Common myeloid progenitor, CD34-positive (primary cell): ENCODE measurements at regions not wholly inside any gene's neighbourhood (a gene's known extent, or its start where the extent isn't known, plus 50 kb on each side); places are given as distances from the start of the nearest gene placed in this dataset.

Experiments used
- CTCF ChIA-PET: fragments of 350-600 bp; sonication (Branson Sonifier 250); formaldehyde crosslinking; loops from one replicate; lab custom pipeline; 2021; ENCODE audit warnings: antibody characterized with exemption; lab: Charles Lee
- POLR2A ChIA-PET: fragments of 350-600 bp; sonication (Branson Sonifier 250); formaldehyde crosslinking; loops from one replicate; lab custom pipeline; 2021; ENCODE audit warnings: antibody characterized with exemption; lab: Charles Lee
- DNase-seq, 3 donors: peaks; one replicate each; pipeline versions ENCODE4 v3.0.0 to v3.0.0-alpha.2; 2013
- H3K27ac ChIP-seq, 2 experiments: 1 replicate in 1 of 2; 2 replicates in 1 of 2; pipeline ENCODE4 v1.7.0; 2013; ENCODE audit warnings: inconsistent platforms in 2 of 2, low read length in 2 of 2, mild to moderate bottlenecking in 2 of 2, low read depth in 1 of 2, moderate library complexity in 1 of 2; ENCODE audit not compliant: severe bottlenecking in 2 of 2, insufficient read depth in 1 of 2, poor library complexity in 1 of 2
- H3K27me3 ChIP-seq, 5 experiments: replicated peaks in 2 of 5; 1 replicate in 3 of 5; 2 replicates in 2 of 5; pipeline versions ENCODE4 v1.6.1 to v1.7.0; 2013; ENCODE audit warnings: low read length in 4 of 5, mild to moderate bottlenecking in 2 of 5, moderate library complexity in 2 of 5, inconsistent platforms in 1 of 5; ENCODE audit not compliant: insufficient read depth in 5 of 5, control insufficient read depth in 4 of 5
- H3K36me3 ChIP-seq, 4 experiments: 1 replicate in 2 of 4; 2 replicates in 2 of 4; pipeline versions ENCODE4 v1.6.1 to v1.7.0; 2013; ENCODE audit warnings: low read length in 3 of 4, control low read depth in 1 of 4, mild to moderate bottlenecking in 1 of 4; ENCODE audit not compliant: control insufficient read depth in 4 of 4, insufficient read depth in 4 of 4
- H3K4me1 ChIP-seq, 4 experiments: 1 replicate in 3 of 4; 2 replicates in 1 of 4; pipeline versions ENCODE4 v1.6.1 to v1.7.1; 2013; ENCODE audit warnings: low read length in 3 of 4, mild to moderate bottlenecking in 3 of 4, control low read depth in 1 of 4, inconsistent platforms in 1 of 4, moderate library complexity in 1 of 4; ENCODE audit not compliant: control insufficient read depth in 4 of 4, insufficient read depth in 4 of 4; ENCODE audit errors: control extremely low read depth in 1 of 4
- H3K4me3 ChIP-seq, 7 experiments: 1 replicate in 4 of 7; 2 replicates in 3 of 7; pipeline versions ENCODE4 v1.5.1 to v1.7.0; 2013; ENCODE audit warnings: mild to moderate bottlenecking in 7 of 7, low read length in 6 of 7, moderate library complexity in 6 of 7, inconsistent platforms in 2 of 7, low read depth in 2 of 7, control low read depth in 1 of 7; ENCODE audit not compliant: insufficient read depth in 4 of 7, control insufficient read depth in 1 of 7; ENCODE audit errors: extremely low read depth in 1 of 7
- H3K9me3 ChIP-seq, 5 experiments: 1 replicate in 4 of 5; 2 replicates in 1 of 5; pipeline versions ENCODE4 v1.6.1 to v1.7.1; 2013; ENCODE audit warnings: low read length in 4 of 5, mild to moderate bottlenecking in 2 of 5, inconsistent platforms in 1 of 5, low read depth in 1 of 5, moderate library complexity in 1 of 5; ENCODE audit not compliant: control insufficient read depth in 4 of 5, insufficient read depth in 2 of 5; ENCODE audit errors: control extremely low read depth in 1 of 5
- WGBS: methylation state at CpG from one replicate; pipeline ENCODE4 v1.1.5; 2013; ENCODE audit not compliant: insufficient coverage; 5-methylcytosine and 5-hydroxymethylcytosine counted together

- WGBS: 96% methylated on average over 9 of the region's 9 CpGs
- Histone ChIP-seq H3K27ac (no peak overlapping the region), H3K9me3 (peaks cover 0 to 8% (median 0%) of the 10 kb centered on the region in 5 experiments), H3K4me1 (peaks cover 0 to 11% (median 8%) of the 10 kb centered on the region in 4 experiments), H3K27me3 (no peaks in the 10 kb centered on the region), H3K36me3 (no peaks in the 10 kb centered on the region), H3K4me3 (no peak overlapping the region)
- ChIA-PET CTCF (no interaction called here), POLR2A (no interaction called here)
- DNase-seq: no peak
Observed at GRCh38 chr14:101102875-101103274, 199.4 kb upstream of the RTL1 start.

- H3K4me3 ChIP-seq: no peak overlapping the region
- 96% methylated on average over 23 of the region's 26 CpGs for WGBS
- H3K27ac ChIP-seq: no peak overlapping the region
- ChIA-PET POLR2A (no interaction called here), CTCF (no interaction called here)
- no peaks in the 10 kb centered on the region for H3K36me3 ChIP-seq
- H3K27me3 ChIP-seq: no peaks in the 10 kb centered on the region
- peaks cover 0 to 8% (median 0%) of the 10 kb centered on the region in 5 experiments for H3K9me3 ChIP-seq
- H3K4me1 ChIP-seq: peaks cover 0 to 8% (median 6%) of the 10 kb centered on the region in 4 experiments
- DNase-seq: no peak
Observed at GRCh38 chr14:101103321-101103901, 199.9 kb upstream of the RTL1 start.

- DNase-seq: no peak
- no peaks in the 10 kb centered on the region for H3K27me3 ChIP-seq
- 100% methylated on average over 2 of the region's 4 CpGs for WGBS
- H3K36me3 ChIP-seq: no peaks in the 10 kb centered on the region
- no peaks in the 10 kb centered on the region for H3K4me1 ChIP-seq
- ChIA-PET CTCF (interaction anchor here (1.1 kb wide), 1 partner anchor 19 kb away, joined by 3 read pairs; no protein-coding TSS in a partner anchor), POLR2A (interaction anchor here (0.6 kb wide), 1 partner anchor 22 kb away, joined by 3 read pairs; no protein-coding TSS in a partner anchor)
- H3K27ac ChIP-seq: no peak overlapping the region
- no peak overlapping the region for H3K4me3 ChIP-seq
- H3K9me3 ChIP-seq: peaks cover 0 to 8% (median 0%) of the 10 kb centered on the region in 5 experiments
Observed at GRCh38 chr14:101104485-101104884, 201.0 kb upstream of the RTL1 start.

GRCh38 chr14:101105045-101105444 is 201.5 kb upstream of the RTL1 start:
- DNase-seq: no peak
- 93% methylated on average over 4 of the region's 4 CpGs for WGBS
- ChIA-PET POLR2A (no interaction called here), CTCF (interaction anchor here (1.1 kb wide), 1 partner anchor 18 kb away, joined by 3 read pairs; no protein-coding TSS in a partner anchor)
- no peaks in the 10 kb centered on the region for H3K27me3 ChIP-seq
- no peaks in the 10 kb centered on the region for H3K36me3 ChIP-seq
- H3K9me3 ChIP-seq: peaks cover 0 to 5% (median 0%) of the 10 kb centered on the region in 5 experiments
- H3K4me3 ChIP-seq: no peak overlapping the region
- no peaks in the 10 kb centered on the region for H3K4me1 ChIP-seq
- H3K27ac ChIP-seq: no peak overlapping the region

GRCh38 chr14:101108579-101109346 is 205.2 kb upstream of the RTL1 start:
- Histone ChIP-seq H3K4me3 (no peak overlapping the region), H3K27ac (no peak overlapping the region), H3K27me3 (no peaks in the 10 kb centered on the region), H3K4me1 (peaks cover 0 to 9% (median 3%) of the 10 kb centered on the region in 4 experiments), H3K9me3 (no peaks in the 10 kb centered on the region), H3K36me3 (no peaks in the 10 kb centered on the region)
- WGBS: 97% methylated on average over 6 of the region's 16 CpGs
- CTCF ChIA-PET: no interaction called here
- no peak for DNase-seq
- POLR2A ChIA-PET: no interaction called here

GRCh38 chr14:101109347-101109638 is 205.8 kb upstream of the RTL1 start:
- Histone ChIP-seq H3K9me3 (no peaks in the 10 kb centered on the region), H3K27ac (no peak overlapping the region), H3K36me3 (no peaks in the 10 kb centered on the region), H3K4me1 (peaks cover 0 to 9% (median 3%) of the 10 kb centered on the region in 4 experiments), H3K4me3 (no peak overlapping the region), H3K27me3 (no peaks in the 10 kb centered on the region)
- ChIA-PET CTCF (no interaction called here), POLR2A (no interaction called here)
- DNase-seq: no peak
- 94% methylated on average over 8 of the region's 8 CpGs for WGBS

GRCh38 chr14:101109981-101110728 is 206.6 kb upstream of the RTL1 start:
- no peaks in the 10 kb centered on the region for H3K27me3 ChIP-seq
- no peaks in the 10 kb centered on the region for H3K9me3 ChIP-seq
- no peak for DNase-seq
- H3K27ac ChIP-seq: no peak overlapping the region
- H3K4me3 ChIP-seq: no peak overlapping the region
- CTCF ChIA-PET: no interaction called here
- H3K4me1 ChIP-seq: peaks cover 0 to 9% (median 3%) of the 10 kb centered on the region in 4 experiments
- H3K36me3 ChIP-seq: no peaks in the 10 kb centered on the region
- WGBS: 89% methylated on average over 10 of the region's 15 CpGs
- POLR2A ChIA-PET: no interaction called here
